Fibroblast of the aortic adventitia (primary cell): ENCODE measurements at regions not wholly inside any gene's neighbourhood (a gene's known extent, or its start where the extent isn't known, plus 50 kb on each side); places are given as distances from the start of the nearest gene placed in this dataset.
A peak's percentile ranks its signal among the peaks of the same experiment; 100 is the strongest.

Experiments
- DNase-seq: peaks from one replicate; pipeline ENCODE4 v3.0.0-alpha.2; 2010; ENCODE audit warnings: low read depth
- H3K4me3 ChIP-seq: 2 replicates; pipeline ENCODE4 v1.5.1; 2011; ENCODE audit warnings: low read depth, mild to moderate bottlenecking, control low read depth, low read length, moderate library complexity
- TF ChIP-seq, protein P1 (sequence below): IDR thresholded peaks from 2 replicates; pipeline ENCODE4 v1.5.1; 2011; ENCODE audit warnings: mild to moderate bottlenecking, low read length, control low read depth, inconsistent platforms; ENCODE audit not compliant: insufficient read depth

DNA sequence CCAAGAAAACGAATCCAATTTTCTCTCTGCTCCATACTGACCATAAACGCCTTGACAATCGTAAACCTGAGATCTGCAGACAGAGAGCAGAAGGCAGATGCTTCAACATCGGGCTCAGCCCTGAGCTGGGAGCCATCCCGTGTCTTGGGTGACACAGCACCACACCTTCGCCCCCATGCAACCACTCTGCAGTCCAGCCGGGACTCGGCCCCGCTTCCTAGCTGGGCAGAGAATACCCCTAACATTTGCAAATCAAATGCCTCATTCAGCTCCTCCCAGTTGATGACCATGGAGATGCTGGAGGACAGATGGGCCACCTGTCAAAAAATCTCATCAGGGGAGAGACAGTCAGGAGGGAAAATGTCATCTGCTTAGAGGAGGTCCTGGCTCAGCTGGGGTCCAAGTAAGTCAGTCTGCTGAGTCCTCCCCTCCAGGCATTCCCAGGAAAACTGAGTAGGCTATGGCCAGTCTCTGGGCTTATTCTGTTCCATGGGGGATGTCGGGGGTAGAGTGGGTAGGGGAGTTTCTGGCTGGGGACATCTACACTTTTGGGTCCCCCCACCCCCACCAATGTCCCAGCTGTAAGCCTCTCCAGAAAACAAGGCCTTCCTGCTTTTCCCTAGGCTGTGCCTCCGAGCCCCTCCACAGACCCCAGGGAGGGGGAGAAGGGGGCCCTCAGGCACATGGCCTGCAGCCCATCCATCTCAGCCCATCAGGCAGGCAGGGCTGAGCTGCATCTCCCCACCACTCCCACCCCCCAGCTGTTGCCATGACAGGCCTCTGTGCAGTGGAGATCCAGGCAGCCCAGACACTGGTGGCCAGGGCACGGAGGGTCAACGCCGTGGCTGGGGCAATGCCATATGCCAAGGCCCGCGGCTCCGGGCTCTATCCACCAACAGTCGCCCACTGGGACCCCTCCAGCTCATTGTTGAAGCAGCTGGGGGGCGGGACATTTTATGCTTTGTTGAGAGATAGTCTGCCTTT, 158.6 kb downstream of the AXIN2 start:
- DNase-seq = no peak
- TF ChIP-seq, protein P1, sequence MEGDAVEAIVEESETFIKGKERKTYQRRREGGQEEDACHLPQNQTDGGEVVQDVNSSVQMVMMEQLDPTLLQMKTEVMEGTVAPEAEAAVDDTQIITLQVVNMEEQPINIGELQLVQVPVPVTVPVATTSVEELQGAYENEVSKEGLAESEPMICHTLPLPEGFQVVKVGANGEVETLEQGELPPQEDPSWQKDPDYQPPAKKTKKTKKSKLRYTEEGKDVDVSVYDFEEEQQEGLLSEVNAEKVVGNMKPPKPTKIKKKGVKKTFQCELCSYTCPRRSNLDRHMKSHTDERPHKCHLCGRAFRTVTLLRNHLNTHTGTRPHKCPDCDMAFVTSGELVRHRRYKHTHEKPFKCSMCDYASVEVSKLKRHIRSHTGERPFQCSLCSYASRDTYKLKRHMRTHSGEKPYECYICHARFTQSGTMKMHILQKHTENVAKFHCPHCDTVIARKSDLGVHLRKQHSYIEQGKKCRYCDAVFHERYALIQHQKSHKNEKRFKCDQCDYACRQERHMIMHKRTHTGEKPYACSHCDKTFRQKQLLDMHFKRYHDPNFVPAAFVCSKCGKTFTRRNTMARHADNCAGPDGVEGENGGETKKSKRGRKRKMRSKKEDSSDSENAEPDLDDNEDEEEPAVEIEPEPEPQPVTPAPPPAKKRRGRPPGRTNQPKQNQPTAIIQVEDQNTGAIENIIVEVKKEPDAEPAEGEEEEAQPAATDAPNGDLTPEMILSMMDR = no peak
- no peak overlapping the region for H3K4me3 ChIP-seq

DNA sequence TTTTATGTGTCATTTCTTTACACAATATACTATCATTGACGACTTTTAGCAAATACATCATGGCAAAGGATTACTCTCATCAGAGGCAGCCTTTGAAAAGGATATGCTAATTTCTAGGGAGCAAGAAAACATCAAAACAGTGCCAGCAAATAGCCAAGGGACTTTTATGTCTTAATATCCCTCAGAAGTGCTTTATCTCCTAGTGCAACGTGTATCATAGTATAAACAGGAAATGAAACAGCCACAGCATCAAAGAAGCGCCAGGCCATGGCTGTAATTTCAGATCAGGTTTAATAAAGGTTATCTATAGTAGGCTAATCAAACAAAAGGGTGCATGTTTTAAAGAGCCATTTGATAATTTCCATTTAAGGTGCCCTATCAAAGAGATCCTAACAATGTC, 159.9 kb downstream of the AXIN2 start:
- no peak for DNase-seq
- TF ChIP-seq, protein P1 = no peak
- H3K4me3 ChIP-seq = no peak overlapping the region

DNA sequence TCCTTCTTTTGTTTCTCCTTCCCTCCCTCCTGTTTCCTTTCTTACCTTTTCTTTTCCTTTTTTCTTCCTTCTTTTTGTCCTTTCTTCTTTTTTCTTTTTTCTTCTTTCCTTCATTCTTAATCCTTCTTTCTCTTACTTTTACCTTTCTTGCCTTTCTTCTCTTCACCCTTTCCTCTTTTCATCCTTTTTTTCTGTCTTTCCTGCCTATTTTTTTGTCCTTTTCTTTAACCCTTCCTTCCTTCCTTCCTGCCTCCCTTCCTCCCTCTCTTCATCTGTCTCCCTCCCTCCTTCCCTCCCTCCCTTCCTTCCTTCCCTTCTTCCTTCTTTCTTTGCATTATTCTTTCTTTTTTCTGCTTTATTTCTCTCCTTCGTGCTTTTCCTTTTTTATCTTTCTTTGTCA, 160.7 kb downstream of the AXIN2 start:
- no peak overlapping the region for H3K4me3 ChIP-seq
- no peak for DNase-seq
- TF ChIP-seq, protein P1 = no peak

DNA sequence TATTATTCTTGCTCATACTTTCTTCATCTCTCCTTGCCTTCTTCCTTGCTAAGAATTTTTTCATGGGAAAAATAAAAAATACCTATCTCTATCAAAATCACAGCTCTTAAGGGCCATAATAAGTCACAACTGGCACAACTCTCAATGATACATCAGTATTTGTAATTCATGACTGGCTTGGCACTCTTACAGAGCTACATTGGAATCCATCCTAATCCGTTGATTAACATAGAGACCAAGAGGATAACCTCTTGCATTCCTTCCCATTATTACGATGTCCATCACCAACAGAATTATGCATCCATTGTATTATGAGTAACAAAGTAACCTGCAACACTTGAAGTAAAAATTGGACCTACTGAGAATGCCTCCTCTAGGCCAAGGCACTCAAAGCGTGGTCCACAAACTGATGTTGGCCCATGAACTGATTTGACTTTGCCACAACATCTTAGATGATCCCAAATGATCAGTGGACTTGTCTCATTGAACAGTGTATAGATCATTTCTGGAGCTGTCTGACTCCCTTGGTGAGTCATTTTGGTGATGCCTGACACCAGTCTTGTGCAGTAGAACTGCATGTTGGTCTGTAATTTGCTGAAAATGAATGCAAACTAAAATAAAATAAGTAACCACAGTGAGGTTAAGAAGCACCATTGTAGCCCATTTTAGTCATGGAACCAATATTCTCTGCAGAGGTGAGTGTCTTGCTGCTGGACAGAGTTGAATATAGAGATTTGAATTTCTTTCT, 163.2 kb downstream of the AXIN2 start:
- TF ChIP-seq, protein P1 = no peak
- DNase-seq = peak; percentile 35
- H3K4me3 ChIP-seq = no peak overlapping the region

DNA sequence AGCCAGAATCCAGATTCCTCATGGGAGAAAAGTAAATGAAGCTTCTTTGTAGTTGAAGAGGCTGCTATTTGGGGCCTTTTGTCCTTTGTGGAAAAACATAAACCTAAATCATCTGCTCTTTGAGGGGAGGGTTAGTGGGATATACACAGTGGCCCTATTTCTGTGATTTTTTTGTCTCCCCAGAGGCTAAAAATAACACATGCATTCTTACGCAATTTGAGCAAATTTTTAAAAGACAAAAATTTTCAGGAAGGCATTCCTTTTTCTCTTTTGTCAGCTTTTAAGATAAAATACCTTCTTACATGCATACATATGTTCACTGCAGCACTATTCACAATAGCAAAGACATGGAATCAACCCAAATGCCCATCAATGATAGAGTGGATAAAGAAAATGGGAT, 165.5 kb downstream of the AXIN2 start:
- H3K4me3 ChIP-seq = no peak overlapping the region
- no peak for DNase-seq
- TF ChIP-seq, protein P1 = no peak

DNA sequence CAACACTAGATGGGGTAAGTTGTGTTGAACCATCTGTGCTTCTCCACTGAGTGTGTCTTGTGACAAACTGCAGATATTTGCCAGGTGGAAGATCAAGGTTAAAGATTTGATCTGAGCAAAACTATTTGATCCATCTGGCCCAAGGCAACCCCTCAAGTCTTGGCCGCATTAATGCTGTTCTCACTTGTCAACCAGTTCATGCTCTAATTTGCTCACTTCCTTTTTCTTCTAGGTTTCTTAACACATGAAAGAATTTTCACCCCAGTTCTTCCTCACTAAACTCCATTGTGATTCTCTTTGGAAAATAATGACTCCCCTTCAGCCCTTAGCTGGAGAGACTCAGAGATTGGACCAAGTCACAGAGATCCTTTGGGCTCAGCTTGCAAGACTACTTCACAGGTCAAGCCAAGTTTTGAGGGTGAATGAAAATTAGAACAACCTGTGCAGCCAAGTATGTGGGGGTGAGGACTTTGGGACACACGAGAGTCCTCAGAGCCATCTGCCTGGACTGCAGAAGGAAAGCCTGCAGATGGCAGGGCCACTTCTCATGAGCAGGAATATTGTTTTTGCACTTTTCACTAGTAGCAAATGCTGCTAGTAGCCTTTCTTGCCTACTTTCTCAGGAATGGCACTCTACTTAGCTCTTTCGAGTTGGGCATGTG, 166.5 kb downstream of the AXIN2 start:
- no peak for DNase-seq
- H3K4me3 ChIP-seq = no peak overlapping the region
- TF ChIP-seq, protein P1 = no peak
